ENCODE measurements at regions not wholly inside any gene's neighbourhood (a gene's known extent, or its start where the extent isn't known, plus 50 kb on each side); places are given as distances from the start of the nearest gene placed in this dataset.

GRCh38 chr6:33513213-33513612 lies 58.8 kb downstream of the ZBTB9 start:
- Histone ChIP-seq H3K4me2 (ENCODE audit: low read depth, low read length) (no peak overlapping the region), H3K4me3 (replicated peaks in 1 of 3; ENCODE audit: insufficient read depth in 1 of 3, low read depth in 2 of 3, low read length in 3 of 3) (no peak overlapping the region), H3K36me3 (replicated peaks in 1 of 2; ENCODE audit: control insufficient read depth in 1 of 2, insufficient read depth in 2 of 2, low read length in 2 of 2) (no peaks in the 10 kb centered on the region), H4K20me1 (ENCODE audit: insufficient read depth, low read length) (no peaks in the 10 kb centered on the region), H3K27me3 (ENCODE audit: control insufficient read depth in 1 of 2, insufficient read depth in 2 of 2, low read length in 2 of 2) (peaks cover 0 to 42% of the 10 kb centered on the region in 2 experiments; a peak in 2 of 5 replicates), H3K9ac (ENCODE audit: insufficient read depth, low read depth, low read length) (no peak overlapping the region), H2AFZ (ENCODE audit: low read length) (no peak overlapping the region), H3K4me1 (ENCODE audit: insufficient read depth, low read length) (peaks cover 9% of the 10 kb centered on the region), H3K79me2 (ENCODE audit: insufficient read depth, low read length) (no peaks in the 10 kb centered on the region), H3K9me3 (ENCODE audit: low read length) (no peaks in the 10 kb centered on the region), H3K27ac (ENCODE audit: extremely low read length, insufficient read depth, low read length) (no peak overlapping the region)
- TF ChIP-seq MEIS1 (CRISPR knock-in tag; IDR thresholded peaks at IDR 0.05; ENCODE audit: borderline replicate concordance), result no peak
- TF ChIP-seq ZNF746 (CRISPR knock-in tag; IDR thresholded peaks at IDR 0.05), result no peak
- TF ChIP-seq TAF15 (IDR thresholded peaks at IDR 0.05; ENCODE audit: low read depth, low read length, poor library complexity, severe bottlenecking), result no peak
- intact Hi-C loops (cut with micrococcal nuclease; ENCODE audit: unreplicated experiment), result no loop called here
- FAIRE-seq, result no peak
- peak; percentile 72 for ATAC-seq
- BruUV-seq (replicated peaks), result no TSS peak
- DNase-seq (ENCODE audit: low spot score), result no peak
- in situ Hi-C loops (cut with HindIII; ENCODE audit: extremely low pct_ligation_motif_present, low pct_unique_long_range_greater_than_20kb), result no loop called here
- CTCF ChIA-PET (ENCODE audit: low intra/inter-chr PET ratio, low total read pairs), result no interaction called here
- POLR2A ChIA-PET, result interaction anchor here (0.6 kb wide), 1 partner anchor 82 kb away, joined by 3 read pairs; no protein-coding TSS in a partner anchor
- WGBS (ENCODE audit: low lambda C conversion rate), result 17% methylated on average over 1 of the region's 1 CpG

GRCh38 chr6:33516726-33517125 lies 62.4 kb downstream of the ZBTB9 start:
- 15% methylated on average over 4 of the region's 4 CpGs for WGBS (ENCODE audit: low lambda C conversion rate)
- FAIRE-seq, result no peak
- Histone ChIP-seq H4K20me1 (ENCODE audit: insufficient read depth, low read length) (no peaks in the 10 kb centered on the region), H3K4me1 (ENCODE audit: insufficient read depth, low read length) (no peaks in the 10 kb centered on the region), H3K36me3 (replicated peaks in 1 of 2; ENCODE audit: control insufficient read depth in 1 of 2, insufficient read depth in 2 of 2, low read length in 2 of 2) (no peaks in the 10 kb centered on the region), H3K27me3 (ENCODE audit: control insufficient read depth in 1 of 2, insufficient read depth in 2 of 2, low read length in 2 of 2) (peaks cover 0 to 42% of the 10 kb centered on the region in 2 experiments; a peak in 3 of 5 replicates), H3K79me2 (ENCODE audit: insufficient read depth, low read length) (no peaks in the 10 kb centered on the region), H3K4me2 (ENCODE audit: low read depth, low read length) (no peak overlapping the region), H3K9ac (ENCODE audit: insufficient read depth, low read depth, low read length) (no peak overlapping the region), H3K4me3 (replicated peaks in 1 of 3; ENCODE audit: insufficient read depth in 1 of 3, low read depth in 2 of 3, low read length in 3 of 3) (no peak overlapping the region), H3K27ac (ENCODE audit: extremely low read length, insufficient read depth, low read length) (no peak overlapping the region), H2AFZ (ENCODE audit: low read length) (no peak overlapping the region), H3K9me3 (ENCODE audit: low read length) (no peaks in the 10 kb centered on the region)
- BruUV-seq (replicated peaks), result no TSS peak
- no peak for TF ChIP-seq MXD4 (CRISPR knock-in tag; IDR thresholded peaks at IDR 0.05)
- peak; percentile 34; the same call in 1 of the 2 replicates for TF ChIP-seq CEBPG (CRISPR knock-in tag; IDR thresholded peaks at IDR 0.05)
- TF ChIP-seq MBD4 (IDR thresholded peaks at IDR 0.05; ENCODE audit: borderline replicate concordance, low read length), result no peak
- peak; percentile 70 for TF ChIP-seq CEBPB (IDR thresholded peaks at IDR 0.05; ENCODE audit: borderline replicate concordance, low read depth, low read length)
- in situ Hi-C loops (cut with HindIII; ENCODE audit: extremely low pct_ligation_motif_present, low pct_unique_long_range_greater_than_20kb) (no loop called here), intact Hi-C loops (cut with micrococcal nuclease; ENCODE audit: unreplicated experiment) (no loop called here)
- DNase-seq (ENCODE audit: low spot score), result no peak
- ChIA-PET POLR2A (no interaction called here), CTCF (ENCODE audit: low intra/inter-chr PET ratio, low total read pairs) (no interaction called here)
- ATAC-seq, result no peak

Data from HepG2 (cell line).